Heart left ventricle (tissue), 16 donors: ENCODE measurements at regions not wholly inside any gene's neighbourhood (a gene's known extent, or its start where the extent isn't known, plus 50 kb on each side); places are given as distances from the start of the nearest gene placed in this dataset.

ENCODE experiments used
- ATAC-seq, 4 donors: fragments of 200-7000 bp; cut with Tn5 transposase; one replicate each; pipeline ENCODE4 v1.9.1; 2020 to 2022; ENCODE audit warnings: moderate library complexity in 4 of 4, mild to moderate bottlenecking in 3 of 4, moderate number of reproducible peaks in 1 of 4
- DNase-seq, 5 donors: peaks; one replicate each; pipeline ENCODE4 v3.0.0-alpha.2; 2020
- H3K27ac ChIP-seq, 12 donors: fragments of 200-600 bp; sonication (generic) in 4 of 12; one replicate each; pipeline versions ENCODE4 v1.5.0 to v1.8.0; 2016 to 2022; ENCODE audit warnings: mild to moderate bottlenecking in 2 of 12
- H3K27me3 ChIP-seq, 9 donors: fragments of 200-600 bp; sonication (generic) in 2 of 9; one replicate each; pipeline versions ENCODE4 v1.5.1 to v1.8.0; 2016 to 2022; ENCODE audit warnings: mild to moderate bottlenecking in 3 of 9
- H3K36me3 ChIP-seq, 9 donors: fragments of 200-600 bp; sonication (generic) in 2 of 9; one replicate each; pipeline versions ENCODE4 v1.5.0 to v1.8.0; 2018 to 2022; ENCODE audit warnings: mild to moderate bottlenecking in 2 of 9
- H3K4me1 ChIP-seq, 12 donors: fragments of 200-600 bp; sonication (generic) in 4 of 12; one replicate each; pipeline versions ENCODE4 v1.5.0 to v1.8.0; 2016 to 2022; ENCODE audit warnings: mild to moderate bottlenecking in 3 of 12
- H3K4me3 ChIP-seq, 12 donors: fragments of 200-600 bp; sonication (generic) in 4 of 12; one replicate each; pipeline versions ENCODE4 v1.5.0 to v1.8.0; 2017 to 2022; ENCODE audit warnings: mild to moderate bottlenecking in 9 of 12, moderate library complexity in 4 of 12
- H3K9me3 ChIP-seq, 12 donors: fragments of 200-600 bp; sonication (generic) in 4 of 12; one replicate each; pipeline versions ENCODE4 v1.5.0 to v1.8.0; 2016 to 2022; ENCODE audit warnings: mild to moderate bottlenecking in 1 of 12
- POLR2A ChIP-seq, 2 donors: fragments of 450-650 bp; IDR thresholded peaks; one replicate each; pipeline ENCODE4 v1.6.1; 2017; ENCODE audit warnings: antibody characterized with exemption in 2 of 2, mild to moderate bottlenecking in 2 of 2, moderate library complexity in 2 of 2
- WGBS, 4 donors: extraction: QIAGEN DNeasy Blood & Tissue Kit in 2 of 4; methylation state at CpG; one replicate each; pipeline versions ENCODE4 v1.1.5 to v1.1.7; 2013 to 2018; 5-methylcytosine and 5-hydroxymethylcytosine counted together
- intact Hi-C, 10 donors: fragments of 100-400 bp; cut with DNase I; formaldehyde crosslinking; loops; one replicate each; pipeline versions ENCODE4 v1.11.1 to v1.14.2; 2022
- TF ChIP-seq, protein P1 (sequence below), 12 donors: fragments of 200-600 bp; sonication (generic) in 4 of 12; IDR thresholded peaks; one replicate each; pipeline versions ENCODE4 v1.5.0 to v1.8.0; 2018 to 2022; ENCODE audit warnings: antibody characterized with exemption in 12 of 12, mild to moderate bottlenecking in 5 of 12
- donor health status: ischemic (EF 13 %, LVEDD 7.1; RV severe dilation, severe dysfunction).
- donor health status: healthy with polysubstance abuse.
- donor health status: DM: no; HTN: yes; CAD: no.
- donor health status: DM: no; HTN: no; CAD: no.
- donor health status: ischemic (EF 25% LVEDD 6.9; RV normal size, moderate dysfunction).
- donor health status: ischemic (EF 25% LVEDD 5.7; RV mildly dilated, moderate dysfunction).
- donor health status: healthy.
- donor health status: DM: yes; HTN: yes; CAD: no.
- donor health status: ischemic (EF 35%, LVEDD 5.7; RV mildly dilated, moderate dysfunction).
- donor health status: nonischemic (EF 11% LVEDD 7.7; RV severe dilation, severe dysfunction).
- donor health status: DM: yes; HTN: yes; CAD: no.
- donor health status: PGD.
- donor health status: ischemic (EF 29% LVEDD 5.4; RV normal size, mild dysfunction).
- donor health status: nonischemic (EF 23%, LVEDD 6.1; RV moderate dilation, normal function).

GRCh38 chr7:97620495-97620894 lies 111.4 kb upstream of the TAC1 start:
- 54 to 81% (median 79%) methylated on average over 2 of the region's 2 CpGs for WGBS, 4 donors
- H3K27ac ChIP-seq: no peak overlapping the region
- no peak for ATAC-seq

GRCh38 chr7:97623333-97623732 lies 108.6 kb upstream of the TAC1 start:
- Histone ChIP-seq H3K4me3 (no peak overlapping the region), H3K9me3 (peaks cover 0 to 2% (median 0%) of the 10 kb centered on the region in 12 donors), H3K36me3 (no peaks in the 10 kb centered on the region), H3K27ac (no peak overlapping the region), H3K27me3 (no peaks in the 10 kb centered on the region), H3K4me1 (no peaks in the 10 kb centered on the region)
- ATAC-seq (no peak), DNase-seq (no peak)
- TF ChIP-seq POLR2A (IDR thresholded peaks at IDR 0.05): no peak
- TF ChIP-seq, protein P1, sequence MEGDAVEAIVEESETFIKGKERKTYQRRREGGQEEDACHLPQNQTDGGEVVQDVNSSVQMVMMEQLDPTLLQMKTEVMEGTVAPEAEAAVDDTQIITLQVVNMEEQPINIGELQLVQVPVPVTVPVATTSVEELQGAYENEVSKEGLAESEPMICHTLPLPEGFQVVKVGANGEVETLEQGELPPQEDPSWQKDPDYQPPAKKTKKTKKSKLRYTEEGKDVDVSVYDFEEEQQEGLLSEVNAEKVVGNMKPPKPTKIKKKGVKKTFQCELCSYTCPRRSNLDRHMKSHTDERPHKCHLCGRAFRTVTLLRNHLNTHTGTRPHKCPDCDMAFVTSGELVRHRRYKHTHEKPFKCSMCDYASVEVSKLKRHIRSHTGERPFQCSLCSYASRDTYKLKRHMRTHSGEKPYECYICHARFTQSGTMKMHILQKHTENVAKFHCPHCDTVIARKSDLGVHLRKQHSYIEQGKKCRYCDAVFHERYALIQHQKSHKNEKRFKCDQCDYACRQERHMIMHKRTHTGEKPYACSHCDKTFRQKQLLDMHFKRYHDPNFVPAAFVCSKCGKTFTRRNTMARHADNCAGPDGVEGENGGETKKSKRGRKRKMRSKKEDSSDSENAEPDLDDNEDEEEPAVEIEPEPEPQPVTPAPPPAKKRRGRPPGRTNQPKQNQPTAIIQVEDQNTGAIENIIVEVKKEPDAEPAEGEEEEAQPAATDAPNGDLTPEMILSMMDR (IDR thresholded peaks at IDR 0.05): no peak
- 53 to 67% (median 58%) methylated on average over 3 of the region's 3 CpGs for WGBS, 4 donors
- intact Hi-C loops: no loop called here

More at GRCh38 chr7:97620495-97620894, 111.4 kb upstream of the TAC1 start:
- Histone ChIP-seq H3K4me3 (no peak overlapping the region), H3K27me3 (no peaks in the 10 kb centered on the region), H3K4me1 (no peaks in the 10 kb centered on the region), H3K9me3 (no peaks in the 10 kb centered on the region), H3K36me3 (no peaks in the 10 kb centered on the region)
- DNase-seq: no peak
- TF ChIP-seq, protein P1 (IDR thresholded peaks at IDR 0.05): no peak
- TF ChIP-seq POLR2A (IDR thresholded peaks at IDR 0.05): no peak
- intact Hi-C loops: no loop called here

- no peak for ATAC-seq
- Histone ChIP-seq H3K4me1 (no peaks in the 10 kb centered on the region), H3K4me3 (no peak overlapping the region), H3K9me3 (peaks cover 0 to 6% (median 0%) of the 10 kb centered on the region in 12 donors), H3K36me3 (no peaks in the 10 kb centered on the region), H3K27me3 (no peaks in the 10 kb centered on the region), H3K27ac (no peak overlapping the region)
- intact Hi-C loops: no loop called here
- 79 to 91% (median 83%) methylated on average over 1 of the region's 1 CpG for WGBS, 4 donors
- TF ChIP-seq, protein P1 (IDR thresholded peaks at IDR 0.05): no peak
- no peak for TF ChIP-seq POLR2A (IDR thresholded peaks at IDR 0.05)
- DNase-seq: no peak
Measured at GRCh38 chr7:97630116-97630515, 101.8 kb upstream of the TAC1 start.

DNA sequence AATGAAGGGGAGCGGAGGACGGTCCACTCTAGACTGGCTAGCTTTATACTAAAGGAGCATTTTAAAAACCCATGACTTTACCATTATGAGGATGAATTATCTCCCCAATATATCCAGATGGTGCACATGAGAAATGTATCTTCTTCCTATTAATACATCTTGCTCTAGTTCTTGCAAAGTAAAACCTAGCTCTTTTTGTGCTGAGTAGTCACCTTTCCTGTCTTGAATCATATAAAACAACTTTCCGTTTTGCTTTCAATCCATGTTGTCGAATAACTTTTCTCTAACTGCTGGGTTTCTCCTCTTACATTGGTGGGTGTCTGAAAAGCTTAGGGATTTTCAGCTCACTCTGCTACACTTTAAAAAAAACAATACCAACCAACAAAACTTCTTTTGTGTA lies 96.3 kb upstream of the TAC1 start:
- no peak for ATAC-seq
- Histone ChIP-seq H3K27ac (no peak overlapping the region), H3K4me1 (no peaks in the 10 kb centered on the region), H3K27me3 (no peaks in the 10 kb centered on the region), H3K36me3 (no peaks in the 10 kb centered on the region), H3K4me3 (no peak overlapping the region), H3K9me3 (no peaks in the 10 kb centered on the region)
- intact Hi-C loops: no loop called here
- DNase-seq: no peak
- TF ChIP-seq, protein P1 (IDR thresholded peaks at IDR 0.05): no peak
- no peak for TF ChIP-seq POLR2A (IDR thresholded peaks at IDR 0.05)
- 86 to 94% (median 91%) methylated on average over 4 of the region's 4 CpGs for WGBS, 4 donors
